ENCODE measurements at regions not wholly inside any gene's neighbourhood (a gene's known extent, or its start where the extent isn't known, plus 50 kb on each side); places are given as distances from the start of the nearest gene placed in this dataset.

DNA sequence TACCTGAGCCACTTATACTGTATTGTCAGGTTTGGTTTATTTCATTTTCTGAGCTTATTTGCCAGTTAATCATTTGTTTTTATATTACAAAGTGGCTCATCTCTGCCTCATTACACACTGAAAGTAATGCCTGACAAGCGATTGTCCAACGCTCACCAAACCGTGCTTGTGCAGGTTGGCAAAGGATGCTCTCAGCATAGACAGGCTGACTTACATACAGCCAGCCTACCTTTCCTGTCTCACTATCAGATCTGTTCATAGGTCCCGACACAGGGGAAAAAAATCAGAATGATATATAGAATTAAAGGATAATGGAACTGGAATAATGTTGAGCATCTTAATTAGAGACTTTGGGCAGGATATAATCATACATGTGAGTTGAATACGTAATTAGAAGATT is 739.7 kb upstream of the RIOK2 start:
- no peak for TF ChIP-seq POLR2AphosphoS5 (IDR thresholded peaks at IDR 0.05)
- no peak for TF ChIP-seq MXI1 (conservative IDR thresholded peaks at IDR 0.05; ENCODE audit: poor library complexity, severe bottlenecking)
- TF ChIP-seq, protein P1, sequence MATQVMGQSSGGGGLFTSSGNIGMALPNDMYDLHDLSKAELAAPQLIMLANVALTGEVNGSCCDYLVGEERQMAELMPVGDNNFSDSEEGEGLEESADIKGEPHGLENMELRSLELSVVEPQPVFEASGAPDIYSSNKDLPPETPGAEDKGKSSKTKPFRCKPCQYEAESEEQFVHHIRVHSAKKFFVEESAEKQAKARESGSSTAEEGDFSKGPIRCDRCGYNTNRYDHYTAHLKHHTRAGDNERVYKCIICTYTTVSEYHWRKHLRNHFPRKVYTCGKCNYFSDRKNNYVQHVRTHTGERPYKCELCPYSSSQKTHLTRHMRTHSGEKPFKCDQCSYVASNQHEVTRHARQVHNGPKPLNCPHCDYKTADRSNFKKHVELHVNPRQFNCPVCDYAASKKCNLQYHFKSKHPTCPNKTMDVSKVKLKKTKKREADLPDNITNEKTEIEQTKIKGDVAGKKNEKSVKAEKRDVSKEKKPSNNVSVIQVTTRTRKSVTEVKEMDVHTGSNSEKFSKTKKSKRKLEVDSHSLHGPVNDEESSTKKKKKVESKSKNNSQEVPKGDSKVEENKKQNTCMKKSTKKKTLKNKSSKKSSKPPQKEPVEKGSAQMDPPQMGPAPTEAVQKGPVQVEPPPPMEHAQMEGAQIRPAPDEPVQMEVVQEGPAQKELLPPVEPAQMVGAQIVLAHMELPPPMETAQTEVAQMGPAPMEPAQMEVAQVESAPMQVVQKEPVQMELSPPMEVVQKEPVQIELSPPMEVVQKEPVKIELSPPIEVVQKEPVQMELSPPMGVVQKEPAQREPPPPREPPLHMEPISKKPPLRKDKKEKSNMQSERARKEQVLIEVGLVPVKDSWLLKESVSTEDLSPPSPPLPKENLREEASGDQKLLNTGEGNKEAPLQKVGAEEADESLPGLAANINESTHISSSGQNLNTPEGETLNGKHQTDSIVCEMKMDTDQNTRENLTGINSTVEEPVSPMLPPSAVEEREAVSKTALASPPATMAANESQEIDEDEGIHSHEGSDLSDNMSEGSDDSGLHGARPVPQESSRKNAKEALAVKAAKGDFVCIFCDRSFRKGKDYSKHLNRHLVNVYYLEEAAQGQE (IDR thresholded peaks at IDR 0.05; ENCODE audit: borderline replicate concordance): no peak
- TF ChIP-seq, protein P2, sequence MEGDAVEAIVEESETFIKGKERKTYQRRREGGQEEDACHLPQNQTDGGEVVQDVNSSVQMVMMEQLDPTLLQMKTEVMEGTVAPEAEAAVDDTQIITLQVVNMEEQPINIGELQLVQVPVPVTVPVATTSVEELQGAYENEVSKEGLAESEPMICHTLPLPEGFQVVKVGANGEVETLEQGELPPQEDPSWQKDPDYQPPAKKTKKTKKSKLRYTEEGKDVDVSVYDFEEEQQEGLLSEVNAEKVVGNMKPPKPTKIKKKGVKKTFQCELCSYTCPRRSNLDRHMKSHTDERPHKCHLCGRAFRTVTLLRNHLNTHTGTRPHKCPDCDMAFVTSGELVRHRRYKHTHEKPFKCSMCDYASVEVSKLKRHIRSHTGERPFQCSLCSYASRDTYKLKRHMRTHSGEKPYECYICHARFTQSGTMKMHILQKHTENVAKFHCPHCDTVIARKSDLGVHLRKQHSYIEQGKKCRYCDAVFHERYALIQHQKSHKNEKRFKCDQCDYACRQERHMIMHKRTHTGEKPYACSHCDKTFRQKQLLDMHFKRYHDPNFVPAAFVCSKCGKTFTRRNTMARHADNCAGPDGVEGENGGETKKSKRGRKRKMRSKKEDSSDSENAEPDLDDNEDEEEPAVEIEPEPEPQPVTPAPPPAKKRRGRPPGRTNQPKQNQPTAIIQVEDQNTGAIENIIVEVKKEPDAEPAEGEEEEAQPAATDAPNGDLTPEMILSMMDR (IDR thresholded peaks at IDR 0.05; ENCODE audit: poor library complexity, severe bottlenecking): no peak
- TF ChIP-seq TAF1 (IDR thresholded peaks at IDR 0.05; ENCODE audit: low read depth): no peak
- no peak for TF ChIP-seq EZH2 (IDR thresholded peaks at IDR 0.05; ENCODE audit: borderline replicate concordance, insufficient read depth, low read length, poor library complexity, severe bottlenecking)
- TF ChIP-seq SMC3 (conservative IDR thresholded peaks at IDR 0.05; ENCODE audit: poor library complexity): no peak
- TF ChIP-seq RAD21 (conservative IDR thresholded peaks at IDR 0.05): no peak
- no peak for TF ChIP-seq EP300 (conservative IDR thresholded peaks at IDR 0.05; ENCODE audit: poor library complexity, severe bottlenecking)
- no peak overlapping the region for H3K4me3 ChIP-seq (ENCODE audit: low read length)
- no peak overlapping the region for H3K27ac ChIP-seq (ENCODE audit: low read length)
- no peaks in the 10 kb centered on the region for H3K79me2 ChIP-seq (replicated peaks; ENCODE audit: insufficient read depth, low read length)
- H3K9ac ChIP-seq (ENCODE audit: low read length): no peak overlapping the region
- H3K27me3 ChIP-seq (ENCODE audit: insufficient read depth, low read depth, low read length): no peaks in the 10 kb centered on the region
- no peaks in the 10 kb centered on the region for H3K9me2 ChIP-seq (ENCODE audit: insufficient read depth, low read length)
- H2AFZ ChIP-seq (ENCODE audit: low read depth, low read length): no peak overlapping the region
- H3K9me3 ChIP-seq (ENCODE audit: low read length): no peaks in the 10 kb centered on the region
- no peaks in the 10 kb centered on the region for H3F3A ChIP-seq (ENCODE audit: insufficient read depth, low read length, poor library complexity, severe bottlenecking)
- H3K36me3 ChIP-seq (ENCODE audit: insufficient read depth, low read length): no peaks in the 10 kb centered on the region
- H4K20me1 ChIP-seq (ENCODE audit: insufficient read depth): no peaks in the 10 kb centered on the region
- no peak overlapping the region for H3K4me2 ChIP-seq (ENCODE audit: low read length)

DNA sequence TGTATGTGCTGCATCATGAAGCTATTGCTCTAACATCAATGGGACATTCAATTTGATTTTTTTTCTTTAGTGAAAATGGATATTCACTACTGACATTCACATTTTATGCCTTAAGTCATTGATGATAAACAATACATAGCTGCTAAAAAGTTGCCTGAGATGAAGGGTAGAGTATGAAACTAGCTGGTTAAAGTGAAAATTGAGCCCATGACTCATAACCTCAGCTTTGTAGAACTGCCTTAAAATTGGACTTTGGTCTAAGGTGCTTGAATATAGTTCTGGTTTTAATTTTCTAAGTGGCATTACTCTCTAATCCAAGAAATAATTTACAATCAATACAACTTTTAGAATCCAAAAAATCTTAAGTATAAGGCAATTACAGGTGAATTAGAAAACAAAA is 740.4 kb upstream of the RIOK2 start:
- Histone ChIP-seq H3K9ac (ENCODE audit: low read length) (no peak overlapping the region), H3K27me3 (ENCODE audit: insufficient read depth, low read depth, low read length) (no peaks in the 10 kb centered on the region), H3K4me3 (ENCODE audit: low read length) (no peak overlapping the region), H3K9me3 (ENCODE audit: low read length) (no peaks in the 10 kb centered on the region), H3F3A (ENCODE audit: insufficient read depth, low read length, poor library complexity, severe bottlenecking) (no peaks in the 10 kb centered on the region), H4K20me1 (ENCODE audit: insufficient read depth) (no peaks in the 10 kb centered on the region), H3K27ac (ENCODE audit: low read length) (no peak overlapping the region), H2AFZ (ENCODE audit: low read depth, low read length) (no peak overlapping the region), H3K4me2 (ENCODE audit: low read length) (no peak overlapping the region), H3K36me3 (ENCODE audit: insufficient read depth, low read length) (no peaks in the 10 kb centered on the region), H3K9me2 (ENCODE audit: insufficient read depth, low read length) (no peaks in the 10 kb centered on the region), H3K79me2 (replicated peaks; ENCODE audit: insufficient read depth, low read length) (no peaks in the 10 kb centered on the region)
- TF ChIP-seq RAD21 (conservative IDR thresholded peaks at IDR 0.05): no peak
- TF ChIP-seq, protein P2 (IDR thresholded peaks at IDR 0.05; ENCODE audit: poor library complexity, severe bottlenecking): no peak
